WTC11 (cell line): ENCODE measurements at regions not wholly inside any gene's neighbourhood (a gene's known extent, or its start where the extent isn't known, plus 50 kb on each side); places are given as distances from the start of the nearest gene placed in this dataset.
"Not testable (repeated sequence)": the region's sequence is repeated elsewhere in the genome, so short reads cannot be mapped to it uniquely, and the experiment has no call there.

Source experiments
- ATAC-seq: fragments of 200-7000 bp; cut with Tn5 transposase; 2 replicates; pipeline ENCODE4 v1.10.0; 2021; ENCODE audit warnings: mild to moderate bottlenecking, moderate library complexity
- CTCF ChIA-PET: fragments of 300-600 bp; sonication (Branson Sonifier 250); formaldehyde crosslinking; loops from one replicate; lab custom pipeline; 2021; ENCODE audit warnings: antibody characterized with exemption; lab: Charles Lee
- POLR2A ChIA-PET: fragments of 350-600 bp; sonication (Branson Sonifier 250); formaldehyde crosslinking; loops from one replicate; lab custom pipeline; 2021; ENCODE audit warnings: antibody characterized with exemption; lab: Charles Lee
- DNase-seq: peaks from one replicate; pipeline ENCODE4 v3.0.0; 2021; ENCODE audit warnings: low spot score
- H3K27ac Mint-ChIP-seq: 2 replicates; pipeline ENCODE4 v1.8.0; 2021; ENCODE audit warnings: mixed read lengths
- H3K27me3 Mint-ChIP-seq: 2 replicates; pipeline ENCODE4 v1.8.0; 2021; ENCODE audit warnings: low read depth, mild to moderate bottlenecking, moderate library complexity, mixed read lengths
- H3K36me3 Mint-ChIP-seq: 2 replicates; pipeline ENCODE4 v1.8.0; 2021; ENCODE audit warnings: mixed read lengths
- H3K4me1 Mint-ChIP-seq: 2 replicates; pipeline ENCODE4 v1.8.0; 2022; ENCODE audit warnings: mixed read lengths
- H3K4me3 Mint-ChIP-seq: 2 replicates; pipeline ENCODE4 v1.8.0; 2021; ENCODE audit warnings: mild to moderate bottlenecking, moderate library complexity, mixed read lengths
- H3K9me3 Mint-ChIP-seq: 2 replicates; pipeline ENCODE4 v1.8.0; 2021; ENCODE audit warnings: mixed read lengths

DNA sequence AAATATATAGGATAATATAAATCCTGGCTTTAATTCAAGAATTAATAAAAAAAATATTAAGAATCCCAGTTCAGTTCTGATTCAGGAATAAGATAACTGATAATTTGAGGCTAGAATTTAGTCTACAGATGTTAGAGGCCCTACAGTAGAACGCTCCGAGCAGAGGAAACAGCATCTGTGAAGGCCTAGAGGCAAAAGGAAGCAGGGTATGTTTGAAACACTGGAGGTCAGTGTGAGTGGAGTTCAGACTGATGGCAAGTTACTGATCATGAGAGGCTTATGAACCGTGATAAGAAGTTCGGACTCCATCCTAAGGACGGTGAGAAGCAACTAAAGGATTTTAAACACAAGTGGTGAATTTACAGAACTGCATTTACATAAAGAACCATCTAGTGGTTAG, 79.3 kb upstream of the NOTCH2NLA start:
- DNase-seq, CTCF ChIA-PET, H3K27ac Mint-ChIP-seq, H3K9me3 Mint-ChIP-seq, H3K27me3 Mint-ChIP-seq, H3K4me1 Mint-ChIP-seq, POLR2A ChIA-PET, H3K36me3 Mint-ChIP-seq, H3K4me3 Mint-ChIP-seq: not testable (repeated sequence)
- peak; percentile 38; the same call in 1 of the 2 replicates for ATAC-seq

- H3K4me1 Mint-ChIP-seq, CTCF ChIA-PET, POLR2A ChIA-PET, H3K4me3 Mint-ChIP-seq, H3K27me3 Mint-ChIP-seq, H3K36me3 Mint-ChIP-seq, H3K27ac Mint-ChIP-seq, H3K9me3 Mint-ChIP-seq, DNase-seq: not testable (repeated sequence)
- ATAC-seq = peak; percentile 43
These were observed 78.8 kb upstream of the NOTCH2NLA start for GRCh38 chr1:146307632-146308031.

GRCh38 chr1:146306651-146307050, 77.8 kb upstream of the NOTCH2NLA start:
- DNase-seq, POLR2A ChIA-PET, H3K9me3 Mint-ChIP-seq, H3K4me3 Mint-ChIP-seq, H3K27ac Mint-ChIP-seq, H3K4me1 Mint-ChIP-seq, ATAC-seq, H3K36me3 Mint-ChIP-seq, H3K27me3 Mint-ChIP-seq, CTCF ChIA-PET: not testable (repeated sequence)

DNA sequence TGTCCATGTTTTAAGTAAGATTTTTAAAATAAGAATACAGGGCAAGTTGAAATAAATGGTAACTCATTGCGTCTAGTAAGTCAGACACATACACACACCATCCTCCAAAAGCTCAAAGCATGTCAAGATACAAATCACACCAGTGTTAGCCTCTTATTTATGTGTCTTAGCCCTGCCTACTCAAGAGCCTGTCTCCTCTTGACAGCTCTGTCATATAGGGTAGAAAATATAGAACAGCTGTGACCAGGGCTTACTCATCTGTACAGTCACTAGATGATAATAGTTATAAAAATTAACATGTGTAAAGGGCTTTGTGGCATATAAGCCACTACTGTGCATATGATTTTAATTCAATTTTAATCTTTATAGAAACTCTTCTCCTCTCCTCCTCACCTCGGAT, 76.6 kb upstream of the NOTCH2NLA start:
- H3K27ac Mint-ChIP-seq, ATAC-seq, H3K36me3 Mint-ChIP-seq, H3K9me3 Mint-ChIP-seq, H3K4me1 Mint-ChIP-seq, H3K27me3 Mint-ChIP-seq, CTCF ChIA-PET, H3K4me3 Mint-ChIP-seq, DNase-seq, POLR2A ChIA-PET: not testable (repeated sequence)

DNA sequence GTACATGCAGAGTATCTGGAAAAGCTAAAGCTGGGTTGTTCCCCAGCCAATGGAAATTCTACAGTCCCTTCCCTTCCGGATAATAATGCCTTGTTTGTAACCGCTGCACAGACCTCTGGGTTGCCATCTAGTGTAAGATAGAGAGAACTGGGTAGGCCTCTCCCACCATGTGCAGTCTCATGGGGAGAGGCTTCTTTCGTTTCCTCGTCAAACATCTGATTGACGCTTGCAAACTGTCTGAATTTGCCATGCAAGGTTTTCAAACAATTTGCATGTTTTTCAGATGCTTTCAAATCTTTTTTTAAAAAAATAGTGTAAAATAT, 69.7 kb upstream of the NOTCH2NLA start:
- peak; percentile 90 for ATAC-seq
- H3K9me3 Mint-ChIP-seq, POLR2A ChIA-PET, H3K4me3 Mint-ChIP-seq, H3K27me3 Mint-ChIP-seq, H3K27ac Mint-ChIP-seq, H3K36me3 Mint-ChIP-seq, DNase-seq, CTCF ChIA-PET, H3K4me1 Mint-ChIP-seq: not testable (repeated sequence)

DNA sequence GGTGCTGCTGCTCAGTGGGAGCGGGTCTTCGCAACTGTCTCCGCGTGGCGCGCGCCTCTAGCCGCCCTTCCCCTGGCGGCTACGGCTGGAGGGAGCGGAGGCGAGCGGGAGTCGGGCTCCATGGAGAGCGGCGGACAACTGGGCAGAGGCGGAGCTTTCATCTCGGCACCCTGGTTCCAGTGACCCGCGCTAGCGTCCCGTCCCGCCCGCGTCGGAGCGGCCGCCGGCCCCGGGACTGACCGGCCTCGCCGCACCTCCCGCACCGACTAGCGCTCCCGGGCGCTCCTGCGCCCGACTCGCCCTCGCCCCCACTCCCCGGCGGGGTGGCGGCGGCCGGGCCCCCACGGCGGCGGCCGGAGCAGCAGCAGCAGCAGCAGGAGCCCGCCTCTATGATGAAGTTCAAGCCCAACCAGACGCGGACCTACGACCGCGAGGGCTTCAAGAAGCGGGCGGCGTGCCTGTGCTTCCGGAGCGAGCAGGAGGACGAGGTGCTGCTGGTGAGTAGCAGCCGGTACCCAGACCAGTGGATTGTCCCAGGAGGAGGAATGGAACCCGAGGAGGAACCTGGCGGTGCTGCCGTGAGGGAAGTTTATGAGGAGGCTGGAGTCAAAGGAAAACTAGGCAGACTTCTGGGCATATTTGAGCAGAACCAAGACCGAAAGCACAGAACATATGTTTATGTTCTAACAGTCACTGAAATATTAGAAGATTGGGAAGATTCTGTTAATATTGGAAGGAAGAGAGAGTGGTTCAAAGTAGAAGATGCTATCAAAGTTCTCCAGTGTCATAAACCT, 69.2 kb upstream of the NOTCH2NLA start:
- H3K27ac Mint-ChIP-seq, H3K4me3 Mint-ChIP-seq, POLR2A ChIA-PET, CTCF ChIA-PET, H3K9me3 Mint-ChIP-seq, H3K4me1 Mint-ChIP-seq, H3K36me3 Mint-ChIP-seq, H3K27me3 Mint-ChIP-seq, DNase-seq: not testable (repeated sequence)
- peak; percentile 79 for ATAC-seq

- DNase-seq, H3K4me1 Mint-ChIP-seq, H3K36me3 Mint-ChIP-seq, H3K9me3 Mint-ChIP-seq, CTCF ChIA-PET, POLR2A ChIA-PET, H3K27ac Mint-ChIP-seq, H3K4me3 Mint-ChIP-seq, H3K27me3 Mint-ChIP-seq: not testable (repeated sequence)
- peak; percentile 19; the same call in 1 of the 2 replicates for ATAC-seq
These were observed 64.4 kb upstream of the NOTCH2NLA start for GRCh38 chr1:146292940-146293936.

GRCh38 chr1:146292424-146292823, 63.6 kb upstream of the NOTCH2NLA start:
- POLR2A ChIA-PET, ATAC-seq, H3K4me1 Mint-ChIP-seq: not testable (repeated sequence)

GRCh38 chr1:146287881-146288280, 59.1 kb upstream of the NOTCH2NLA start:
- POLR2A ChIA-PET, DNase-seq, ATAC-seq, H3K9me3 Mint-ChIP-seq, CTCF ChIA-PET, H3K36me3 Mint-ChIP-seq, H3K4me1 Mint-ChIP-seq, H3K4me3 Mint-ChIP-seq, H3K27ac Mint-ChIP-seq, H3K27me3 Mint-ChIP-seq: not testable (repeated sequence)

More at GRCh38 chr1:146292424-146292823, 63.6 kb upstream of the NOTCH2NLA start:
- CTCF ChIA-PET, DNase-seq, H3K9me3 Mint-ChIP-seq, H3K36me3 Mint-ChIP-seq, H3K27me3 Mint-ChIP-seq, H3K4me3 Mint-ChIP-seq, H3K27ac Mint-ChIP-seq: not testable (repeated sequence)

- ATAC-seq, DNase-seq, H3K9me3 Mint-ChIP-seq, H3K27me3 Mint-ChIP-seq, H3K27ac Mint-ChIP-seq, H3K36me3 Mint-ChIP-seq, POLR2A ChIA-PET, H3K4me3 Mint-ChIP-seq, CTCF ChIA-PET, H3K4me1 Mint-ChIP-seq: not testable (repeated sequence)
These were observed 55.9 kb upstream of the NOTCH2NLA start for GRCh38 chr1:146284760-146285159.

- H3K4me1 Mint-ChIP-seq, H3K27me3 Mint-ChIP-seq, H3K36me3 Mint-ChIP-seq, DNase-seq, H3K27ac Mint-ChIP-seq, POLR2A ChIA-PET, ATAC-seq, H3K9me3 Mint-ChIP-seq, CTCF ChIA-PET, H3K4me3 Mint-ChIP-seq: not testable (repeated sequence)
These were observed 54.7 kb upstream of the NOTCH2NLA start for GRCh38 chr1:146283527-146283880.

- DNase-seq, CTCF ChIA-PET, POLR2A ChIA-PET, H3K4me3 Mint-ChIP-seq, H3K36me3 Mint-ChIP-seq, ATAC-seq, H3K9me3 Mint-ChIP-seq, H3K27me3 Mint-ChIP-seq, H3K4me1 Mint-ChIP-seq, H3K27ac Mint-ChIP-seq: not testable (repeated sequence)
These were observed 54.1 kb upstream of the NOTCH2NLA start for GRCh38 chr1:146282807-146283526.
